T-helper 2 cell treated with Interferon-gamma antibody and Interleukin-4, amounts not matched to agents 5 μg/mL and 100 μg/mL, for 36 hours (primary cell): ENCODE measurements at regions not wholly inside any gene's neighbourhood (a gene's known extent, or its start where the extent isn't known, plus 50 kb on each side); places are given as distances from the start of the nearest gene placed in this dataset.
"Not testable (repeated sequence)": the region's sequence is repeated elsewhere in the genome, so short reads cannot be mapped to it uniquely, and the experiment has no call there.

Experiments
- DNase-seq: peaks from one replicate; pipeline ENCODE4 v3.0.0; 2021; ENCODE audit warnings: low spot score
- H3K27ac Mint-ChIP-seq: one replicate; pipeline ENCODE4 v1.8.0; 2021; ENCODE audit warnings: mild to moderate bottlenecking, mixed read lengths
- H3K27me3 Mint-ChIP-seq: one replicate; pipeline ENCODE4 v1.8.0; 2021; ENCODE audit warnings: low read depth, mixed read lengths
- H3K36me3 Mint-ChIP-seq: one replicate; pipeline ENCODE4 v1.8.0; 2021; ENCODE audit warnings: low read depth, mixed read lengths
- H3K4me1 Mint-ChIP-seq: one replicate; pipeline ENCODE4 v1.8.0; 2021; ENCODE audit warnings: low read depth, mixed read lengths
- H3K4me3 Mint-ChIP-seq: one replicate; pipeline ENCODE4 v1.8.0; 2022; ENCODE audit warnings: mild to moderate bottlenecking, moderate library complexity, mixed read lengths
- H3K9me3 Mint-ChIP-seq: one replicate; pipeline ENCODE4 v1.8.0; 2021; ENCODE audit warnings: mixed read lengths

GRCh38 chr2:215535741-215536140, 99.9 kb upstream of the FN1 start:
- H3K4me3 Mint-ChIP-seq, result no peak overlapping the region

GRCh38 chr2:215535125-215535668, 99.3 kb upstream of the FN1 start:
- Mint-ChIP-seq H3K27me3 (no peaks in the 10 kb centered on the region), H3K9me3 (no peaks in the 10 kb centered on the region), H3K4me3 (no peak overlapping the region), H3K27ac (no peak overlapping the region), H3K36me3 (no peaks in the 10 kb centered on the region), H3K4me1 (no peaks in the 10 kb centered on the region)
- no peak for DNase-seq

More at GRCh38 chr2:215535741-215536140, 99.9 kb upstream of the FN1 start:
- no peak for DNase-seq
- Mint-ChIP-seq H3K36me3 (no peaks in the 10 kb centered on the region), H3K9me3 (no peaks in the 10 kb centered on the region), H3K4me1 (no peaks in the 10 kb centered on the region), H3K27me3 (no peaks in the 10 kb centered on the region), H3K27ac (no peak overlapping the region)

- not testable (repeated sequence) for DNase-seq, H3K4me3 Mint-ChIP-seq, H3K36me3 Mint-ChIP-seq, H3K9me3 Mint-ChIP-seq, H3K4me1 Mint-ChIP-seq, H3K27ac Mint-ChIP-seq, H3K27me3 Mint-ChIP-seq
These were observed 97.8 kb upstream of the FN1 start for GRCh38 chr2:215533716-215534115.

- Mint-ChIP-seq H3K9me3 (no peaks in the 10 kb centered on the region), H3K36me3 (no peaks in the 10 kb centered on the region)
These were observed 97.0 kb upstream of the FN1 start for GRCh38 chr2:215532844-215533243.

GRCh38 chr2:215531284-215531683, 95.4 kb upstream of the FN1 start:
- Mint-ChIP-seq H3K4me1 (no peaks in the 10 kb centered on the region), H3K27ac (no peak overlapping the region), H3K4me3 (no peak overlapping the region), H3K36me3 (no peaks in the 10 kb centered on the region), H3K27me3 (no peaks in the 10 kb centered on the region), H3K9me3 (no peaks in the 10 kb centered on the region)
- DNase-seq, result no peak

More at GRCh38 chr2:215532844-215533243, 97.0 kb upstream of the FN1 start:
- Mint-ChIP-seq H3K4me1 (no peaks in the 10 kb centered on the region), H3K27me3 (no peaks in the 10 kb centered on the region), H3K4me3 (no peak overlapping the region), H3K27ac (no peak overlapping the region)
- DNase-seq, result no peak

GRCh38 chr2:215530191-215530968, 94.5 kb upstream of the FN1 start:
- H3K9me3 Mint-ChIP-seq, result no peaks in the 10 kb centered on the region
- H3K27ac Mint-ChIP-seq, result no peak overlapping the region
- DNase-seq, result no peak
- no peak overlapping the region for H3K4me3 Mint-ChIP-seq
- no peaks in the 10 kb centered on the region for H3K36me3 Mint-ChIP-seq
- H3K4me1 Mint-ChIP-seq, result no peaks in the 10 kb centered on the region
- no peaks in the 10 kb centered on the region for H3K27me3 Mint-ChIP-seq

- no peak for DNase-seq
- Mint-ChIP-seq H3K4me3 (no peak overlapping the region), H3K4me1 (no peaks in the 10 kb centered on the region), H3K36me3 (no peaks in the 10 kb centered on the region), H3K9me3 (no peaks in the 10 kb centered on the region), H3K27me3 (no peaks in the 10 kb centered on the region), H3K27ac (no peak overlapping the region)
These were observed 93.4 kb upstream of the FN1 start for GRCh38 chr2:215529271-215529670.

GRCh38 chr2:215528555-215528954, 92.7 kb upstream of the FN1 start:
- Mint-ChIP-seq H3K36me3 (no peaks in the 10 kb centered on the region), H3K27ac (no peak overlapping the region), H3K27me3 (no peaks in the 10 kb centered on the region), H3K4me3 (no peak overlapping the region), H3K4me1 (no peaks in the 10 kb centered on the region), H3K9me3 (no peaks in the 10 kb centered on the region)
- DNase-seq, result no peak

GRCh38 chr2:215527736-215528135, 91.9 kb upstream of the FN1 start:
- no peak overlapping the region for H3K27ac Mint-ChIP-seq
- no peaks in the 10 kb centered on the region for H3K4me1 Mint-ChIP-seq
- DNase-seq, result no peak
- no peak overlapping the region for H3K4me3 Mint-ChIP-seq
- H3K36me3 Mint-ChIP-seq, result no peaks in the 10 kb centered on the region
- H3K9me3 Mint-ChIP-seq, result no peaks in the 10 kb centered on the region
- H3K27me3 Mint-ChIP-seq, result no peaks in the 10 kb centered on the region

GRCh38 chr2:215526341-215526740, 90.5 kb upstream of the FN1 start:
- Mint-ChIP-seq H3K27ac (no peak overlapping the region), H3K4me1 (no peaks in the 10 kb centered on the region), H3K9me3 (no peaks in the 10 kb centered on the region), H3K4me3 (no peak overlapping the region), H3K36me3 (no peaks in the 10 kb centered on the region), H3K27me3 (no peaks in the 10 kb centered on the region)
- DNase-seq, result no peak

- Mint-ChIP-seq H3K36me3 (no peaks in the 10 kb centered on the region), H3K4me3 (no peak overlapping the region), H3K27ac (no peak overlapping the region), H3K9me3 (no peaks in the 10 kb centered on the region), H3K27me3 (no peaks in the 10 kb centered on the region), H3K4me1 (no peaks in the 10 kb centered on the region)
- DNase-seq, result no peak
These were observed 86.4 kb upstream of the FN1 start for GRCh38 chr2:215522237-215522636.

- Mint-ChIP-seq H3K9me3 (no peaks in the 10 kb centered on the region), H3K27ac (no peak overlapping the region), H3K4me1 (no peaks in the 10 kb centered on the region), H3K27me3 (no peaks in the 10 kb centered on the region), H3K36me3 (no peaks in the 10 kb centered on the region), H3K4me3 (no peak overlapping the region)
- no peak for DNase-seq
These were observed 85.2 kb upstream of the FN1 start for GRCh38 chr2:215521031-215521430.

GRCh38 chr2:215517391-215517790, 81.5 kb upstream of the FN1 start:
- Mint-ChIP-seq H3K4me3 (no peak overlapping the region), H3K36me3 (no peaks in the 10 kb centered on the region), H3K9me3 (no peaks in the 10 kb centered on the region), H3K27ac (no peak overlapping the region), H3K27me3 (no peaks in the 10 kb centered on the region), H3K4me1 (no peaks in the 10 kb centered on the region)
- DNase-seq, result no peak

- no peak for DNase-seq
- Mint-ChIP-seq H3K4me3 (no peak overlapping the region), H3K36me3 (no peaks in the 10 kb centered on the region), H3K4me1 (no peaks in the 10 kb centered on the region), H3K9me3 (no peaks in the 10 kb centered on the region), H3K27ac (no peak overlapping the region), H3K27me3 (no peaks in the 10 kb centered on the region)
These were observed 78.6 kb upstream of the FN1 start for GRCh38 chr2:215514516-215514915.
